ENCODE measurements at regions not wholly inside any gene's neighbourhood (a gene's known extent, or its start where the extent isn't known, plus 50 kb on each side); places are given as distances from the start of the nearest gene placed in this dataset.

DNA sequence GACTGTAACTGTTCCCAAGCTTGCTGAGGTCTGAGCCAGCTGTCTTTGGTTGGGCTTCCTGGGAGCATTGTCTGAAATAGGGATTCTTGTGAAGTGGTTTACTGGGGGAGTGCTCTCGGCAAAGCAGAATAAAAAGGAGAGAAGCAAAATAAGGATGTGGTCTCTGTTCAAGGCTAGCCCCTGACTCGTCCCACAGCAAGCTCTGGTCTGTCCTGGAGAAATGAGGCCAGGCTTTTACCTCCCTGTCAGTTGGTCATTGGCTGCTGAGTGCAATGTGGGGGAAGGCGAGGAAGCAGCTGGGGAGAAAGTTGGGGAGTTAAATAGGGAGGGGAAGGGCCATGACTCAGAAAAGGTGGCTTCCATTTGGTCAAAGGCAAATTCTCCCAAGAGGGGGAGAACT lies 303.9 kb upstream of the DUSP10 start:
- no peaks in the 10 kb centered on the region for H3K9me2 ChIP-seq (replicated peaks; ENCODE audit: low read depth, low read length)
- H3K79me2 ChIP-seq (ENCODE audit: insufficient read depth, low read length): no peaks in the 10 kb centered on the region
- peak overlapping the region; percentile 9; the same call in 1 of the 2 replicates for H2AFZ ChIP-seq (ENCODE audit: low read length)
- H3K4me1 ChIP-seq (ENCODE audit: insufficient read depth, low read length, poor library complexity, severe bottlenecking): peaks cover 32% of the 10 kb centered on the region
- H3K9ac ChIP-seq (ENCODE audit: low read depth, low read length, poor library complexity, severe bottlenecking): no peak overlapping the region
- H3K4me3 ChIP-seq (ENCODE audit: low read length, poor library complexity, severe bottlenecking): no peak overlapping the region
- H3K36me3 ChIP-seq (ENCODE audit: insufficient read depth, low read length): no peaks in the 10 kb centered on the region
- peaks cover 5% of the 10 kb centered on the region; the same call in 1 of the 2 replicates for H3F3A ChIP-seq (ENCODE audit: low read depth)
- no peaks in the 10 kb centered on the region for H3K9me3 ChIP-seq (ENCODE audit: insufficient read depth, low read depth, low read length)
- TF ChIP-seq, protein P1, sequence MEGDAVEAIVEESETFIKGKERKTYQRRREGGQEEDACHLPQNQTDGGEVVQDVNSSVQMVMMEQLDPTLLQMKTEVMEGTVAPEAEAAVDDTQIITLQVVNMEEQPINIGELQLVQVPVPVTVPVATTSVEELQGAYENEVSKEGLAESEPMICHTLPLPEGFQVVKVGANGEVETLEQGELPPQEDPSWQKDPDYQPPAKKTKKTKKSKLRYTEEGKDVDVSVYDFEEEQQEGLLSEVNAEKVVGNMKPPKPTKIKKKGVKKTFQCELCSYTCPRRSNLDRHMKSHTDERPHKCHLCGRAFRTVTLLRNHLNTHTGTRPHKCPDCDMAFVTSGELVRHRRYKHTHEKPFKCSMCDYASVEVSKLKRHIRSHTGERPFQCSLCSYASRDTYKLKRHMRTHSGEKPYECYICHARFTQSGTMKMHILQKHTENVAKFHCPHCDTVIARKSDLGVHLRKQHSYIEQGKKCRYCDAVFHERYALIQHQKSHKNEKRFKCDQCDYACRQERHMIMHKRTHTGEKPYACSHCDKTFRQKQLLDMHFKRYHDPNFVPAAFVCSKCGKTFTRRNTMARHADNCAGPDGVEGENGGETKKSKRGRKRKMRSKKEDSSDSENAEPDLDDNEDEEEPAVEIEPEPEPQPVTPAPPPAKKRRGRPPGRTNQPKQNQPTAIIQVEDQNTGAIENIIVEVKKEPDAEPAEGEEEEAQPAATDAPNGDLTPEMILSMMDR (conservative IDR thresholded peaks at IDR 0.05; ENCODE audit: low read length): no peak
- TF ChIP-seq EZH2phosphoT487 (IDR thresholded peaks at IDR 0.05; ENCODE audit: borderline replicate concordance): no peak
- H3K27me3 ChIP-seq (ENCODE audit: insufficient read depth, low read length, poor library complexity, severe bottlenecking): no peaks in the 10 kb centered on the region
- H4K20me1 ChIP-seq (ENCODE audit: insufficient read depth, low read length, poor library complexity, severe bottlenecking): no peaks in the 10 kb centered on the region
- no peak overlapping the region for H3K4me2 ChIP-seq (ENCODE audit: low read depth, low read length, poor library complexity, severe bottlenecking)

DNA sequence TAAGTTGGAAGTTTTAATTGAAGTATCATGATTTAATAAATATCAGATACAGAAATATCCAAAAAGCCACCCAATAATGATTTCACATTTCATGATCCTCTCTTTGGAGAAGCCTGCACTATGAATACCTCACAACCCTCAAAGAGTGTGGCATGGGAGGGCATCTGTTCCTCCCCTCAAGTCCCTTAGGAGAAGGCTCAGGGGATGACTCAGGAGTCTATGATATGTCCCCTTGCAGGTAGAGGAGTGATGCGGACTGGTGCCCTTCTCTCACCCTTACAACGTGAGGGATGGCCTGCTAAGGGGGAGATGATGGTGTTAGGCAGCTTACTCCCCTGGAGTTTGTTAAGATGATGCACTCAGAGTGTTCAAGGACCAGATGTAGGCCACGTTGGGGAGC lies 303.3 kb upstream of the DUSP10 start:
- Histone ChIP-seq H3K4me2 (ENCODE audit: low read depth, low read length, poor library complexity, severe bottlenecking) (no peak overlapping the region), H3F3A (ENCODE audit: low read depth) (peaks cover 5% of the 10 kb centered on the region; the same call in 1 of the 2 replicates), H2AFZ (ENCODE audit: low read length) (no peak overlapping the region), H3K9me2 (replicated peaks; ENCODE audit: low read depth, low read length) (no peaks in the 10 kb centered on the region), H3K36me3 (ENCODE audit: insufficient read depth, low read length) (no peaks in the 10 kb centered on the region), H3K4me1 (ENCODE audit: insufficient read depth, low read length, poor library complexity, severe bottlenecking) (peaks cover 32% of the 10 kb centered on the region), H3K79me2 (ENCODE audit: insufficient read depth, low read length) (no peaks in the 10 kb centered on the region), H3K27me3 (ENCODE audit: insufficient read depth, low read length, poor library complexity, severe bottlenecking) (no peaks in the 10 kb centered on the region), H3K4me3 (ENCODE audit: low read length, poor library complexity, severe bottlenecking) (no peak overlapping the region), H3K9ac (ENCODE audit: low read depth, low read length, poor library complexity, severe bottlenecking) (no peak overlapping the region), H3K9me3 (ENCODE audit: insufficient read depth, low read depth, low read length) (no peaks in the 10 kb centered on the region), H4K20me1 (ENCODE audit: insufficient read depth, low read length, poor library complexity, severe bottlenecking) (no peaks in the 10 kb centered on the region)
- TF ChIP-seq EZH2phosphoT487 (IDR thresholded peaks at IDR 0.05; ENCODE audit: borderline replicate concordance): no peak
- TF ChIP-seq, protein P1 (conservative IDR thresholded peaks at IDR 0.05; ENCODE audit: low read length): no peak

DNA sequence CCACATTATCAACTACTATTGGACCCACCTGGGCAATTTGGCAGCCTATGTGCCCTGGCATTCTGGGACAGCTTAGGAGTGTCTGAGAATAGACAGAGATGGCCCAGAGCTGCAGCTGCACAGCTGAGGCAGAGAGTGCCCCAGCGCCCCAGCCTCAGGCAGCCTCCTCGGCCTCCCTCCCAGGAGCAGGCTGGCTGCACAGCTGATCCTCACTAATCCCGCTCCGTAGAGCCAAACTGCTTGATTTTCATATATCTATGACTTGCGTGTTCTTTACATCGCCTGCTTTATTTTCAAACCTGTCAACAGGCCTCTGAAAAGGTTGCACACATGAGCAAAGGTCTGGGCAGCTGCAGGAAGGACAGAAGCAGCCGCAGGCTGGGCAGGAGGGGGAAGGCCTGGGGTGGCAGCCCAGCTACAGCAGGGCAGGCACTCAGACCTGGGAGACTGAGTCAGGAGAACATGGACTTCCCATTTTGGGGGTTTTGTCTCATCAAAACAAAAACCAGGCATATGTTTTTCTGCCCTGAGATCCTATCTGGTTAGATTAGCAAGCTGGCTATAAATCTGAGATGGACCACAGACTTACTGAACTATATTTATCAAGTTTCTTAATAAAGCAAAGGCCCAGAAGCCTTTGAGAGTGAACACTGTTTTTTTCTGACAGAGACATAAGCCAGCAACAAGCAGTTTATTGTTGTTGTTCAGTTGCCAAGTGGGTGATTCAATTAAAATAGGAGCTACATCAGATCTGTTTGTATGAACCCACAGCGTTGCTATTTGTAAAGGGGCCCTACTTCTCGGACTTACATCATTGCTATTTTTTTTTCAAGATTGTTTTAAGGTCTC lies 301.8 kb upstream of the DUSP10 start:
- Histone ChIP-seq H2AFZ (ENCODE audit: low read length) (no peak overlapping the region), H3K4me2 (ENCODE audit: low read depth, low read length, poor library complexity, severe bottlenecking) (no peak overlapping the region), H3K27me3 (ENCODE audit: insufficient read depth, low read length, poor library complexity, severe bottlenecking) (no peaks in the 10 kb centered on the region), H4K20me1 (ENCODE audit: insufficient read depth, low read length, poor library complexity, severe bottlenecking) (no peaks in the 10 kb centered on the region), H3K9me2 (replicated peaks; ENCODE audit: low read depth, low read length) (no peaks in the 10 kb centered on the region), H3K79me2 (ENCODE audit: insufficient read depth, low read length) (no peaks in the 10 kb centered on the region), H3K9ac (ENCODE audit: low read depth, low read length, poor library complexity, severe bottlenecking) (no peak overlapping the region), H3K36me3 (ENCODE audit: insufficient read depth, low read length) (no peaks in the 10 kb centered on the region), H3F3A (ENCODE audit: low read depth) (peaks cover 5% of the 10 kb centered on the region; the same call in 1 of the 2 replicates), H3K9me3 (ENCODE audit: insufficient read depth, low read depth, low read length) (no peaks in the 10 kb centered on the region), H3K4me1 (ENCODE audit: insufficient read depth, low read length, poor library complexity, severe bottlenecking) (peaks cover 24% of the 10 kb centered on the region), H3K4me3 (ENCODE audit: low read length, poor library complexity, severe bottlenecking) (no peak overlapping the region)
- TF ChIP-seq EZH2phosphoT487 (IDR thresholded peaks at IDR 0.05; ENCODE audit: borderline replicate concordance): no peak
- TF ChIP-seq, protein P1 (conservative IDR thresholded peaks at IDR 0.05; ENCODE audit: low read length): no peak
